Fibroblast of the aortic adventitia (primary cell): ENCODE measurements at regions not wholly inside any gene's neighbourhood (a gene's known extent, or its start where the extent isn't known, plus 50 kb on each side); places are given as distances from the start of the nearest gene placed in this dataset. TPM values are rescaled to one million over a fixed set of nuclear protein-coding genes. Genes with fewer than 3 reads are reported as not detected.

Experiments used
- DNase-seq: peaks from one replicate; pipeline ENCODE4 v3.0.0-alpha.2; 2010; ENCODE audit warnings: low read depth
- H3K4me3 ChIP-seq: 2 replicates; pipeline ENCODE4 v1.5.1; 2011; ENCODE audit warnings: low read depth, mild to moderate bottlenecking, control low read depth, low read length, moderate library complexity
- CTCF ChIP-seq: IDR thresholded peaks from 2 replicates; pipeline ENCODE4 v1.5.1; 2011; ENCODE audit warnings: mild to moderate bottlenecking, low read length, control low read depth, inconsistent platforms; ENCODE audit not compliant: insufficient read depth
- small RNA-seq: library from RNA; depleted of rRNA; stranded (forward); fragments of <200 nt; gene quantifications from one replicate; pipeline ENCODE3, GENCODE V24; 2012

DNA sequence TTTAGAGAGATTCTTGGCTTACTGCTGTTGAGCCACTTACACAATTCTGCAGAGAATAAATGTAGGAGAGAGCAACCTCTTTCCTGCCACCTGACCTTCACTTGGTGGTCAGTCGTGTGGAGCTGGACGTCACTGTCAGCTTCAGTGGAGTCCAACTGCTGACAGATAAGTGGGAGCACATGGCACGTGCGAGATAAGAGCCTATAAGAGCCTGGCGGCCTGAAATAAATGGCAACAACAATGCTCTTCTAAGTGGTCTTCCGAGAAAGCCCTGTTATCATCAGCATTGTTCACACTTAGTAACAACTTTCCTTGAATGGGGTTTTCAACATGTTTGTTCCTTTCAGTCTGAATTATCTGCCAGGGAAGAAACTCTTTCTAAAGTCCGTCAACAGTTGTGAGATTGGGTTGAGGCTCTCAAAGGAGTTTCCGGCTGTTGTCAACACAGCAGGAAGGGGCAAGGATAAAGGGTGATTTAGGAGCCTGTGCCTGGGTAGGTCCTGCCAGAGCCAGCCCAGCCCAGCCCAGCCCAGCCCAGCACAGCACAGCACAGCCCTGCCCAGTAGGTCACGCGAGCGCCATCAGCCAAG lies 57.2 kb upstream of the RUNX1 start:
- no peak for TF ChIP-seq CTCF
- peak; percentile 23 for DNase-seq
- no peak overlapping the region for H3K4me3 ChIP-seq

- TF ChIP-seq CTCF = no peak
- H3K4me3 ChIP-seq = no peak overlapping the region
- DNase-seq = no peak
Measured at GRCh38 chr21:35102488-35103371, 53.6 kb upstream of the RUNX1 start.

DNA sequence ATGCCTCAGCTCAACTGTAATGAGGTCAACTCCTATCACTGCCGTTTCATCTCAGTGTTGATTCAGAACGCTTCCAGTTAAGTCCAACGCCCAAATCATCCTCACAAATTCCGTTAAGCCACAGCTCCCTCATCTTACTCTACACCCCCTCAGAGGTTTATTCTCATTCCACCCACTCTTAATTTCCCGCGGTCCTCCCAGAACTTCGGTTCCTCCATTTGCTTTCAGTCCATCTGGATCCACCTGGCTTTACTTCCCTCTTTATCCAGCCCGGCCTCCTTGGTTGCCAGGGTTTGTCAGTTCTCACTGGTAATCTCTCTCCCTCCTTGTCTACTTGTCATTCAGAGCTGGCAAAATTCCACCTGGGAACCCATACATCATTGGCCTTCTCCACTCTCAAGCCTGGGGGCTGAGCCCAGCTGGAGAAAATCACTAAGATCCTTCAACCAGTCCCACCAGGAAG lies 51.3 kb upstream of the RUNX1 start:
- TF ChIP-seq CTCF = no peak
- H3K4me3 ChIP-seq = no peak overlapping the region
- DNase-seq = no peak

GRCh38 chr21:35099310-35099709 lies 50.2 kb upstream of the RUNX1 start:
- TF ChIP-seq CTCF = no peak
- H3K4me3 ChIP-seq = no peak overlapping the region
- no peak for DNase-seq

Small RNAs in the stretch of these regions (small RNA-seq; reads per million reads assigned to genes)
- gene EZH2P1 (not detected), gene MIR802 (not detected)
